GM21367 (cell line): ENCODE measurements at regions not wholly inside any gene's neighbourhood (a gene's known extent, or its start where the extent isn't known, plus 50 kb on each side); places are given as distances from the start of the nearest gene placed in this dataset.

Experiments
- ATAC-seq: cut with Tn5 transposase; IDR thresholded peaks from one replicate; pipeline ENCODE4 v1.9.1; 2021; ENCODE audit not compliant: unreplicated experiment

GRCh38 chr5:87099968-87100367 lies 167.7 kb upstream of the RASA1 start:
- ATAC-seq: no peak

- no peak for ATAC-seq
Measured at GRCh38 chr5:87101321-87101720, 166.4 kb upstream of the RASA1 start.

GRCh38 chr5:87102841-87103240 lies 164.8 kb upstream of the RASA1 start:
- ATAC-seq: no peak

- peak; percentile 87 for ATAC-seq
Measured at GRCh38 chr5:87103616-87104287, 163.9 kb upstream of the RASA1 start.

GRCh38 chr5:87105577-87105976 lies 162.1 kb upstream of the RASA1 start:
- ATAC-seq: no peak

- no peak for ATAC-seq
Measured at GRCh38 chr5:87109746-87110145, 157.9 kb upstream of the RASA1 start.

GRCh38 chr5:87110721-87111120 lies 157.0 kb upstream of the RASA1 start:
- ATAC-seq: no peak

- no peak for ATAC-seq
Measured at GRCh38 chr5:87113861-87114260, 153.8 kb upstream of the RASA1 start.

- ATAC-seq: no peak
Measured at GRCh38 chr5:87114631-87115030, 153.1 kb upstream of the RASA1 start.

GRCh38 chr5:87115839-87116364 lies 151.8 kb upstream of the RASA1 start:
- no peak for ATAC-seq

GRCh38 chr5:87116825-87117512 lies 150.7 kb upstream of the RASA1 start:
- peak; percentile 78 for ATAC-seq

GRCh38 chr5:87119588-87119987 lies 148.1 kb upstream of the RASA1 start:
- no peak for ATAC-seq

GRCh38 chr5:87120518-87121303 lies 147.0 kb upstream of the RASA1 start:
- ATAC-seq: no peak

- peak; percentile 64 for ATAC-seq
Measured at GRCh38 chr5:87121304-87122150, 146.2 kb upstream of the RASA1 start.

GRCh38 chr5:87122151-87122977 lies 145.3 kb upstream of the RASA1 start:
- ATAC-seq: no peak

- ATAC-seq: no peak
Measured at GRCh38 chr5:87125766-87126165, 141.9 kb upstream of the RASA1 start.

- no peak for ATAC-seq
Measured at GRCh38 chr5:87126869-87127268, 140.8 kb upstream of the RASA1 start.

- no peak for ATAC-seq
Measured at GRCh38 chr5:87127426-87127825, 140.3 kb upstream of the RASA1 start.

GRCh38 chr5:87127956-87128687 lies 139.6 kb upstream of the RASA1 start:
- ATAC-seq: no peak
